Esophagus muscularis mucosa (tissue), 3 donors: ENCODE measurements at regions not wholly inside any gene's neighbourhood (a gene's known extent, or its start where the extent isn't known, plus 50 kb on each side); places are given as distances from the start of the nearest gene placed in this dataset.

Experiments
- POLR2A ChIP-seq: fragments of 450-650 bp; IDR thresholded peaks from one replicate; pipeline ENCODE4 v1.6.1; 2017; ENCODE audit warnings: antibody characterized with exemption, moderate library complexity, mild to moderate bottlenecking, low read depth
- POLR2AphosphoS5 ChIP-seq, 2 donors: sonication (generic); formaldehyde crosslinking; IDR thresholded peaks; one replicate each; pipeline ENCODE4 v1.6.1; 2017; ENCODE audit warnings: antibody characterized with exemption in 2 of 2
- TF ChIP-seq, protein P1 (sequence below), 3 experiments: fragments of 200-600 bp in 2 of 3; fragments of 450-650 bp in 1 of 3; sonication (generic) in 2 of 3; IDR thresholded peaks; one replicate each; pipeline ENCODE4 v1.5.1; 2017 to 2019; ENCODE audit warnings: antibody characterized with exemption in 3 of 3, mild to moderate bottlenecking in 2 of 3, moderate library complexity in 1 of 3

DNA sequence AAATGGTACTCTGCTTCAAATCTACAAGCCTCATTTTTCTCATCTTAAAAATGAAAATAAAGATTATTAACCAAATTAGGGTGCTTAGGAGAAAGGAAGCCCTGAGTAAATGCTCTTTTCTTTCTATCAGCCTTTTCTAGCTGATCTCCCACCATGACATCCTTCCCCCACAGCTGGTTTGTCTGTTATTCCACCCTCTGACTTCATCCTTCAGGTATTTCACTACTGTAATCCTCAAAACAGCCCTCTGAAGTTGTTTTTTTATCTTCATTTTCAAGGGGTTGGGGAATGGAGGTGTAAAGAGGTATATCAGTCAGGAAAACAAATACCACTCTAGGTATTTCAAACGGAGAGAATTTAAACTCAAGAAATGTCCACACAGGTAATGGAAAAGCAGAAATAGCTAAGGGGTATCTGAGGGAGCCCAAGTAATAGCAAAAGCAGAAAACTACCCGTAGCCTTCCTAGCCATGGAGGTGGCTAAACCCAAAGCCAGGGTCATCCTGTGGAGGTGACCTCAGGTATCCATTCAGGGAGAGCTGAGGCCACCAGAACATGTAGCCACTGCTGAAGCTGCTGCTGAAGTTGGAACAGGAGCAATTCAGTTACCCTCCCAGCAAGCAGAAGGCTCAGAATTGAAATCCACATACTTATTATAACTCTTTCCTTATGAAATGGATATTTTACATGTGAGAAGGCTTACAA is 990.9 kb upstream of the ACVR2A start:
- TF ChIP-seq, protein P1, sequence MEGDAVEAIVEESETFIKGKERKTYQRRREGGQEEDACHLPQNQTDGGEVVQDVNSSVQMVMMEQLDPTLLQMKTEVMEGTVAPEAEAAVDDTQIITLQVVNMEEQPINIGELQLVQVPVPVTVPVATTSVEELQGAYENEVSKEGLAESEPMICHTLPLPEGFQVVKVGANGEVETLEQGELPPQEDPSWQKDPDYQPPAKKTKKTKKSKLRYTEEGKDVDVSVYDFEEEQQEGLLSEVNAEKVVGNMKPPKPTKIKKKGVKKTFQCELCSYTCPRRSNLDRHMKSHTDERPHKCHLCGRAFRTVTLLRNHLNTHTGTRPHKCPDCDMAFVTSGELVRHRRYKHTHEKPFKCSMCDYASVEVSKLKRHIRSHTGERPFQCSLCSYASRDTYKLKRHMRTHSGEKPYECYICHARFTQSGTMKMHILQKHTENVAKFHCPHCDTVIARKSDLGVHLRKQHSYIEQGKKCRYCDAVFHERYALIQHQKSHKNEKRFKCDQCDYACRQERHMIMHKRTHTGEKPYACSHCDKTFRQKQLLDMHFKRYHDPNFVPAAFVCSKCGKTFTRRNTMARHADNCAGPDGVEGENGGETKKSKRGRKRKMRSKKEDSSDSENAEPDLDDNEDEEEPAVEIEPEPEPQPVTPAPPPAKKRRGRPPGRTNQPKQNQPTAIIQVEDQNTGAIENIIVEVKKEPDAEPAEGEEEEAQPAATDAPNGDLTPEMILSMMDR (IDR thresholded peaks at IDR 0.05), result no peak
- TF ChIP-seq POLR2AphosphoS5 (IDR thresholded peaks at IDR 0.05) (no peak), POLR2A (no peak)
